ENCODE measurements at regions not wholly inside any gene's neighbourhood (a gene's known extent, or its start where the extent isn't known, plus 50 kb on each side); places are given as distances from the start of the nearest gene placed in this dataset.

GRCh38 chr3:162087361-162087760 is 590.8 kb downstream of the OTOL1 start:
- no peak overlapping the region for H3K4me3 ChIP-seq
- DNase-seq: no peak
- no peaks in the 10 kb centered on the region for H3K9me3 ChIP-seq
- no peak overlapping the region for H3K27ac ChIP-seq
- H3K4me1 ChIP-seq: no peaks in the 10 kb centered on the region
- intact Hi-C loops (cut with DNase I; ENCODE audit: low total_unique reads): no loop called here
- H3K27me3 ChIP-seq: no peaks in the 10 kb centered on the region
- TF ChIP-seq POLR2AphosphoS5 (IDR thresholded peaks at IDR 0.05) (no peak), EP300 (IDR thresholded peaks at IDR 0.05) (no peak), CTCF (IDR thresholded peaks at IDR 0.05) (no peak), POLR2A (IDR thresholded peaks at IDR 0.05) (no peak)
- 53 to 78% (median 68%) methylated on average over 3 of the region's 3 CpGs for WGBS, 5 donors
- H3K36me3 ChIP-seq: no peaks in the 10 kb centered on the region

GRCh38 chr3:162092751-162093150 is 596.1 kb downstream of the OTOL1 start:
- no peak for TF ChIP-seq POLR2AphosphoS5 (IDR thresholded peaks at IDR 0.05)
- TF ChIP-seq POLR2A (IDR thresholded peaks at IDR 0.05): no peak
- TF ChIP-seq CTCF (IDR thresholded peaks at IDR 0.05): no peak
- no peak for TF ChIP-seq EP300 (IDR thresholded peaks at IDR 0.05)
- 46 to 66% (median 54%) methylated on average over 3 of the region's 3 CpGs for WGBS, 5 donors
- intact Hi-C loops (cut with DNase I; ENCODE audit: low total_unique reads): no loop called here
- H3K27me3 ChIP-seq: no peaks in the 10 kb centered on the region
- H3K4me1 ChIP-seq: no peaks in the 10 kb centered on the region
- H3K36me3 ChIP-seq: no peaks in the 10 kb centered on the region
- H3K4me3 ChIP-seq: no peak overlapping the region
- H3K9me3 ChIP-seq: peaks cover 0 to 6% (median 0%) of the 10 kb centered on the region in 4 donors
- DNase-seq: no peak
- H3K27ac ChIP-seq: no peak overlapping the region

GRCh38 chr3:162094301-162094700 is 597.7 kb downstream of the OTOL1 start:
- Histone ChIP-seq H3K36me3 (no peaks in the 10 kb centered on the region), H3K27ac (no peak overlapping the region), H3K4me3 (no peak overlapping the region), H3K27me3 (no peaks in the 10 kb centered on the region), H3K9me3 (peaks cover 0 to 6% (median 0%) of the 10 kb centered on the region in 4 donors), H3K4me1 (no peaks in the 10 kb centered on the region)
- TF ChIP-seq POLR2A (IDR thresholded peaks at IDR 0.05): no peak
- TF ChIP-seq CTCF (IDR thresholded peaks at IDR 0.05): no peak
- no peak for TF ChIP-seq EP300 (IDR thresholded peaks at IDR 0.05)
- no peak for TF ChIP-seq POLR2AphosphoS5 (IDR thresholded peaks at IDR 0.05)
- DNase-seq: no peak
- 75 to 88% (median 82%) methylated on average over 3 of the region's 3 CpGs for WGBS, 5 donors
- intact Hi-C loops (cut with DNase I; ENCODE audit: low total_unique reads): no loop called here

- TF ChIP-seq POLR2AphosphoS5 (IDR thresholded peaks at IDR 0.05) (no peak), POLR2A (IDR thresholded peaks at IDR 0.05) (no peak), CTCF (IDR thresholded peaks at IDR 0.05) (no peak), EP300 (IDR thresholded peaks at IDR 0.05) (no peak)
- 20 to 72% (median 30%) methylated on average over 2 of the region's 2 CpGs for WGBS, 5 donors
- H3K36me3 ChIP-seq: no peaks in the 10 kb centered on the region
- DNase-seq: no peak
- H3K4me3 ChIP-seq: no peak overlapping the region
- no peak overlapping the region for H3K27ac ChIP-seq
- H3K27me3 ChIP-seq: no peaks in the 10 kb centered on the region
- no peaks in the 10 kb centered on the region for H3K4me1 ChIP-seq
- intact Hi-C loops (cut with DNase I; ENCODE audit: low total_unique reads): no loop called here
- peaks cover 0 to 6% (median 0%) of the 10 kb centered on the region in 4 donors for H3K9me3 ChIP-seq
These were observed 600.3 kb downstream of the OTOL1 start for GRCh38 chr3:162096874-162097273.
